Loucy (cell line): ENCODE measurements at regions not wholly inside any gene's neighbourhood (a gene's known extent, or its start where the extent isn't known, plus 50 kb on each side); places are given as distances from the start of the nearest gene placed in this dataset.

ENCODE experiments used
- H2AFZ ChIP-seq: fragments of 200-600 bp; sonication (generic); 2 replicates; pipeline ENCODE4 v1.6.0; 2016; ENCODE audit warnings: antibody characterized with exemption, mild to moderate bottlenecking, low read length, moderate library complexity
- H3F3A ChIP-seq: fragments of 200-600 bp; 2 replicates; pipeline ENCODE4 v1.6.0; 2016; ENCODE audit warnings: antibody characterized with exemption, low read depth, mild to moderate bottlenecking
- H3K27me3 ChIP-seq: fragments of 200-600 bp; sonication (generic); 2 replicates; pipeline ENCODE4 v1.6.1; 2014; ENCODE audit warnings: low read length, mild to moderate bottlenecking; ENCODE audit not compliant: insufficient read depth, poor library complexity, severe bottlenecking
- H3K36me3 ChIP-seq: fragments of 200-600 bp; sonication (generic); 2 replicates; pipeline ENCODE4 v1.6.1; 2016; ENCODE audit warnings: low read length; ENCODE audit not compliant: insufficient read depth
- H3K4me1 ChIP-seq: fragments of 200-600 bp; sonication (generic); 2 replicates; pipeline ENCODE4 v1.5.1; 2014; ENCODE audit warnings: low read length, mild to moderate bottlenecking; ENCODE audit not compliant: insufficient read depth, poor library complexity, severe bottlenecking
- H3K4me2 ChIP-seq: fragments of 200-600 bp; sonication (generic); 2 replicates; pipeline ENCODE4 v1.6.0; 2014; ENCODE audit warnings: antibody characterized with exemption, low read length, low read depth, mild to moderate bottlenecking; ENCODE audit not compliant: poor library complexity, severe bottlenecking
- H3K4me3 ChIP-seq: fragments of 200-600 bp; sonication (generic); 2 replicates; pipeline ENCODE4 v1.5.1; 2014; ENCODE audit warnings: low read length, mild to moderate bottlenecking, mixed read lengths; ENCODE audit not compliant: poor library complexity, severe bottlenecking
- H3K79me2 ChIP-seq: fragments of 200-600 bp; sonication (generic); 2 replicates; pipeline ENCODE4 v1.6.1; 2014; ENCODE audit warnings: low read length; ENCODE audit not compliant: insufficient read depth
- H3K9ac ChIP-seq: fragments of 200-600 bp; sonication (generic); 2 replicates; pipeline ENCODE4 v1.6.0; 2014; ENCODE audit warnings: mild to moderate bottlenecking, low read depth, low read length, moderate library complexity; ENCODE audit not compliant: poor library complexity, severe bottlenecking
- H3K9me2 ChIP-seq: fragments of 200-600 bp; sonication (generic); replicated peaks from 2 replicates; pipeline ENCODE4 v1.6.1; 2016; ENCODE audit warnings: low read depth, low read length, mixed read lengths
- H3K9me3 ChIP-seq: fragments of 200-600 bp; sonication (generic); 2 replicates; pipeline ENCODE4 v1.6.1; 2014; ENCODE audit warnings: mild to moderate bottlenecking, antibody characterized with exemption, low read length, low read depth; ENCODE audit not compliant: insufficient read depth
- H4K20me1 ChIP-seq: fragments of 200-600 bp; sonication (generic); 2 replicates; pipeline ENCODE4 v1.6.0; 2014; ENCODE audit warnings: antibody characterized with exemption, low read length, mild to moderate bottlenecking; ENCODE audit not compliant: insufficient read depth, poor library complexity, severe bottlenecking
- CTCF ChIP-seq: fragments of 200-600 bp; sonication (generic); conservative IDR thresholded peaks from 2 replicates; pipeline ENCODE4 v1.5.1; 2014; ENCODE audit warnings: mild to moderate bottlenecking, antibody characterized with exemption, low read length
- EZH2phosphoT487 ChIP-seq: fragments of 200-600 bp; IDR thresholded peaks from 2 replicates; pipeline ENCODE4 v1.6.1; 2018; ENCODE audit warnings: antibody characterized with exemption, mild to moderate bottlenecking, moderate library complexity, borderline replicate concordance

DNA sequence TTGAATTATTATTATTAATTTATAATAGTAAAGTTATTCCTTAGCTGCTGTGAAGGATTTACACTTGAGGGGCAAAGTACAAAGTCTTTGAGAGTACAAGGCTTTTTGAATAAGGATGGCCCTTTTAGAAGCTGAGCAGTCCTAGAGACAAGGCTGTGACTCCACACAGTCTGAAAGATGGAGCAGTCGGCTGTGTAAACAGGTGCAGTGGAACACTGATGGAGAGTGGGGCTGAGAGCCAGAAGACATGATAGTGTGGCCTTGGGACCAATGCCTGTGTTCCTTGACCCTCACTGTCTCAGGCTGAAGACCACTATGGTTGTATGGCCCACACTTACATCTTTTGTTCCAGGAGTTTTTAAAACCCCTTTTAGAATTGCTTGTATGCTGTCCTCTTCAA is 311.2 kb upstream of the PHF14 start:
- Histone ChIP-seq H3K79me2 (no peaks in the 10 kb centered on the region), H3F3A (no peaks in the 10 kb centered on the region), H3K9me3 (no peaks in the 10 kb centered on the region), H3K27me3 (no peaks in the 10 kb centered on the region), H3K36me3 (no peaks in the 10 kb centered on the region), H3K4me2 (no peak overlapping the region), H2AFZ (0 out of 2 replicates have a peak overlapping the region, but pooled peaks have one; percentile 17), H4K20me1 (no peaks in the 10 kb centered on the region), H3K9me2 (no peaks in the 10 kb centered on the region), H3K9ac (no peak overlapping the region), H3K4me3 (no peak overlapping the region), H3K4me1 (peaks cover 21% of the 10 kb centered on the region)
- TF ChIP-seq CTCF (no peak), EZH2phosphoT487 (no peak)

- Histone ChIP-seq H3K36me3 (no peaks in the 10 kb centered on the region), H4K20me1 (no peaks in the 10 kb centered on the region), H3F3A (no peaks in the 10 kb centered on the region), H3K9me2 (no peaks in the 10 kb centered on the region), H3K27me3 (no peaks in the 10 kb centered on the region), H2AFZ (peak overlapping the region; percentile 72), H3K4me2 (peak overlapping the region; percentile 79), H3K4me1 (peaks cover 21% of the 10 kb centered on the region), H3K9ac (peak overlapping the region; percentile 7), H3K9me3 (no peaks in the 10 kb centered on the region; the same call in 1 of the 2 replicates), H3K4me3 (peak overlapping the region; percentile 58), H3K79me2 (no peaks in the 10 kb centered on the region)
- no peak for TF ChIP-seq CTCF
- no peak for TF ChIP-seq EZH2phosphoT487
These were observed 310.4 kb upstream of the PHF14 start for GRCh38 chr7:10662982-10663884.

GRCh38 chr7:10672186-10672585 is 301.5 kb upstream of the PHF14 start:
- H3K9me2 ChIP-seq, result no peaks in the 10 kb centered on the region
- H3K36me3 ChIP-seq, result no peaks in the 10 kb centered on the region
- no peaks in the 10 kb centered on the region for H3K4me1 ChIP-seq
- H3K4me3 ChIP-seq, result no peak overlapping the region
- no peaks in the 10 kb centered on the region for H3K79me2 ChIP-seq
- no peaks in the 10 kb centered on the region for H3F3A ChIP-seq
- no peak overlapping the region for H2AFZ ChIP-seq
- H3K9ac ChIP-seq, result no peak overlapping the region
- H3K4me2 ChIP-seq, result no peak overlapping the region
- H4K20me1 ChIP-seq, result no peaks in the 10 kb centered on the region
- H3K27me3 ChIP-seq, result no peaks in the 10 kb centered on the region
- TF ChIP-seq EZH2phosphoT487, result no peak
- no peak for TF ChIP-seq CTCF
- H3K9me3 ChIP-seq, result no peaks in the 10 kb centered on the region; the same call in 1 of the 2 replicates
